ENCODE measurements at regions not wholly inside any gene's neighbourhood (a gene's known extent, or its start where the extent isn't known, plus 50 kb on each side); places are given as distances from the start of the nearest gene placed in this dataset.

DNA sequence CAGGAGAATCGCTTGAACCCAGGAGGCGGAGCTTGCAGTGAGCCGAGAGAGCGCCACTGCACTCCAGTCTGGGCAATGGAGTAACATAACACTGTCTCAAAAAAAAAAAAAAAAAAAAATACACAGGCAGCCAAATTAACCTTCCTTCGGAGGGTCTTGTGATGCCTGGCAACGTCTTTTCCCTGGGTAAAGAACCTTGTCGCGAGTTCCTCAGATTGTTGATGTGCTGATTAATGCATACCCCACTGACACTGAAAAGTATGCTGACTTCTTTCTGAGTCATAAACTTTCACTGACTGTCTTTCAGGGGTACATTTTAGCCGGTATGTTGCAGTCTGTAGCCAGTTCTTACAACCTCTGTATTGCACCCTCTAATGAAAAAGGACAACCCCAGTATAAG is 95.1 kb upstream of the SOD1 start:
- no peak for DNase-seq

DNA sequence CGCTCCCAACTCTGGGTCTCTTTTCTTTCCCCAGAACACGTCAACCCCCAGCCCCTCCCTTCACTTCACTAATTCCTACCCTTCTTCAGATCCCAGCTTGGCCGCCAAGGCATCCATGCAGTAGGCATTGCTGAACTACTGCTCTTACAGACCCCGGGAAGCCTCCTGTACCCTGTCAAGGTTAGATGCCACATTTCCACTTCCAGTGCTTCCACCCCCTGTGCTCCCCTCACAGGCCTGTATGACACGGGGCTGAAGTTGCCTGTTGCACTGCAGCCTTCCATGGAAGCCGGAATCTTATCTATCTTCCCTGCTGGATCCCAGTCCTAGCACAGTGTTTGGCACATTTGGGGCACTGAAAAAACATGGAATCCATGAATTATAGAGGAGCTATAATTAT is 99.0 kb upstream of the SOD1 start:
- DNase-seq = no peak

DNA sequence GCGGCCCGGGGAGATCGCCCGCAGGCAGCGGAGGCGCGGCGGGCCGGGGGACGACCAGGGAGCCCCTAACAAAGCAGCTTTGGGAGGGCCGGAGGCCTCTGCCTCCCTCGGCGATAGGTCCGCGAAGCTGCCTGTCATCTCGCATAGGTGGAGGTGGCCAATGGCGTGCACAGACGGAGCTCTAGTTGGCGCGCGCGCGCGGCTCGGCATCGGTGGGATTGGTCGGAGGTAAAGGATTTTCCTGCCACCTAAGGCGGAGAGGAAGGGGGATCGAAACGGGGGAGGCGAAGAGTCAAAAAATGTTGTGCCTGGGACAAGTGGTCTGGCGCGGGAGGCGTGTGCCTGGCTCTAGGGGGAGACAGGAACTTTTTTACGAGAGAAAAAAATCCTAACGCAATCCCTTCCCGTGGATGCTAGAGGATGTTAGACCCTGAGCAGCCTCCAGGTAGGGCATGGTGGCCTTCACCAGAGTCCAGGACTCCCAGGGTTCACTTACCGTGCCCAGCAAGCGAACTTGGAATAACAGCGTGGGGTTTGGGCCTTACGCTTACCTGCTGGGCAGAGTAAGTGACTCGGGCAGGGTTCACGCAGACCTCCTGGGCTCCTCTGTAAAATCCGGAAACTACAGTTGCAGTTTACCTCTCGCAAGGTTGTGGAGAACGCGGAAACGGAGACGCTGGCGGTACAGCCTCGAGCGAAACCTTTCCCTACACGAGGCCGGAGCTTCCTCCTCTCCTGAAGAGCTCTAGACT is 99.9 kb upstream of the SOD1 start:
- peak; percentile 92 to 93 for DNase-seq

DNA sequence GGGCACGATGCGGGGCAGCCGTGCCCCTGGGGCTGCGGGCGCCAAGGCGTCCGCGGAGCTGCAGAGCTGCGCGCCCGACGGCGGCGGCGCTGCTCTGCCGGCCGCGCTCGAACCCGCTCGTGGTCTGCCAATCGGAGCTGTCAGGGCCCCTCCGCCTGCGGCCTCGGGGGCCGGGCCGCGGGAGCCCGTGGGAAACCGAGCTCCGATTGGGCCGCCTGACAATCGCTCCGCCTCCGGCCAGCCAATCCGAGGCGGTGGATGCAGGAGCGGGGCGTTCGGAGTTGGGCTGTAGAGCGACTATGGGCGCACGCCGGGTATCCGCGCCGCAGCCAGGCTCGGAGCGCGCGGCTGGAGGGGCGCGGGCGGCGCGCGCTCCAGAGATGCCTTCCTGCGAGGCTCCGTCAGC is 100.5 kb upstream of the SOD1 start:
- peak; percentile 85 to 92 for DNase-seq

DNA sequence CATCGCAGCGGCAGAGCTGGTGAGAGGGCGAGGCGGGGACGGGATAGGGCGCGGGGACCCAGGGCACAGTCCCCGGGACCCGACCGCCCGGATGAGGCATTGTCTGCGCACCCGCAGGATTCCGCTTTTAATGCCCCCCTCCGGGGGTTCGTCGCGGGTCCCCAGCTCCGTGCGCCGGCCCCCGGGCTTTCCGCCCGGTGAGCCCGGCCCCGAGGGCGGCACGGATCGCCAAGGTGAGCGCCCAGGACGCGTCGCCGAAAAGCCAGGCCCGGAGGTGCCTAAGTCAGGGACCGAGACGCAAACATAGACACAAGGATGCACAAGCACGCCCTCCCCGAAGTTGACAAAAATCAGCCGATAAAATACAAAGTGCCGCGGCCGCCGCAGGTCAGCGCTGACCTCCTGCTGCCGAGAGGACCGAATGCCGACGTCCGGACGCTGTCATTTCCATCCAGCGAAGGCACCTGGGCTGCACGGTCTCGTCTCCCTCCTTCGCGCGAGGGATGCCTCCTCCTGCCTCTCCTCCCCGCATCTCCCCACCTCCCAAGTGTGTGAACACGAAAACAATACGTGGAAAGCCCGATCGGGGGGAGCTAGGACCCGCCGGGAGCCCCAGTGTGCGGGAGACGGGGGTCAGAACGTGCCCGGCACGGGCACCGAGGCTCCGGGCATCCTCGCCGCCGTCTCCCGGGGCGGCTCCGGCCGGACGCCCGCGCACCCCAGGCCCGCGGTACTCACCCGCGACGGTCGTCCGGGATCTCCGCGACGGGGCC is 101.1 kb upstream of the SOD1 start:
- DNase-seq = peak; percentile 12 to 27

DNA sequence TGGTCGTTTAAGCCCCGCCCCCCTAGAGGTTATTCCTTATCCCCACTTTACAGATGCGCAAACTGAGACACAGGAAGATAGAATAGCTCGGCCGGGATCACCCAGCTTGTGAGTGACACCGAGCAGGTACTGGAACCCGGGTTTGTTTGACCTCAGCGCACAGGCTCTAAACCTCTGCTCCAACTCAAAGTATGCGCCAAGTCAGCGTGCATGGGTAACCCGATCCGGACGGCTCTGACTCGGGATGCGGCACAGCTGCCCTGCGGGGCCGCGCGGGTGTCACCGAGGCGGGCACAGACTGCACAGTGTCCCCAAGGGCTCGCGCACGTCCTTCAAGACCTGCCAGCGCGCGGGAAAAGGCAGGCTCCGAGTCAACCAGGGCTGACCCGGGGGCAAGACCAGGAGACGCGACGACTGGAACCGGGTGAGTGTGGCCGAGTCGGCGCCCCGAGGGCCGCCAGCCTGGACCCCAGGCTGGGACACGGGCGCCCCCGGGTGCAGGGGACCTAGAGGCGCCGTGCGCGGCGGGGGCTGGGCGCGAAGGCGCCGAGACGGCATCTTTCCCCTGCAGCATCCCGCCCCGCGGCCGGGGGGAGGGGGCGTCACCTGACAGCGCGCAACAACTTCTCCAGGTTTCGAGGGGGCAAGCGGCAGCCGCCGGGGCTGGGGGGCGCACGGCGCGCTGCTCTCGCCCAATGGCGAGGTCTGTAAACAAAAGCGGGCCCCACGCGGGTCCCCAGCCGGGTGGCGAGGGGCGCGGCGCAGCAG is 101.9 kb upstream of the SOD1 start:
- DNase-seq = peak; percentile 18 to 22

DNA sequence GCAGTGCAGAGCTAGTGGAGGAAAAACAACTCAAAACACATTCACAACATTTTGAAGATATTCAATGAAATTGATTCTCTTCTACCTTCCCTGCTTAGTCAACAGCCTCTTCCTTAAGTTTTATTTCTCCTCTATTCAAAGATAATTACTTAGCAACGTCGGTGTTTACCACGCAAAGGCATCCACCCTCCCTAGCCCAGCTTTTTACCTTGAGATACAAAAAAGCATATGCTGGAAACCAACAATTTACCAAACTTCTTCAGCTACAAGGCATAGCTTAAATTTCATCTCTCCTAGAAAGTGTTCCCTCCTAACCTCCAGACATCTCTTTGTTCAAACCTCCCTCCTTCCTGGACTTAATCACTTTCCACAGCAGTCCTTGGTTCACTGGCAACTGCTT is 102.8 kb upstream of the SOD1 start:
- no peak for DNase-seq

DNA sequence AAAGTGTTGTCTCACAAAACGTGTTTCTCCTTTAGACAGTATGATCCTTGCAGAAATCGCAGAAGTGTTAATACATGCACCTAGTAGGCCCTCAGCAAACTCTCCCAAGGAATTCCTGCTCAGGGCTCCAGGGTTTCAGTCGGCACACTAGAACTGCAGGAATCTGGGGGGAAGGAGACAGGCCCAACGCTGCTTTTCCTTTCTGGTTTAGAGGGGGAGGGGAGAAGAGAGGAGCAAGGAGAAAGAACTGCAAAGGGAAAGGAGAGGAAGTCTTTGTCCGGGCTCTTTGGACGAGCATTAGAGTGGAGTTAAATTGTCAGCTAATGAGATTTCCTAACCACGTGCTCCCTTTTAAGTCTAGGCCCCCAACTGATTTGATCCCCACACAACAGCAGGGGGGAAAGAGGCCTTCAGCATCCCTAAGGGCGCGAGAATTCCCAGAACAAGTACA is 103.7 kb upstream of the SOD1 start:
- no peak for DNase-seq

DNA sequence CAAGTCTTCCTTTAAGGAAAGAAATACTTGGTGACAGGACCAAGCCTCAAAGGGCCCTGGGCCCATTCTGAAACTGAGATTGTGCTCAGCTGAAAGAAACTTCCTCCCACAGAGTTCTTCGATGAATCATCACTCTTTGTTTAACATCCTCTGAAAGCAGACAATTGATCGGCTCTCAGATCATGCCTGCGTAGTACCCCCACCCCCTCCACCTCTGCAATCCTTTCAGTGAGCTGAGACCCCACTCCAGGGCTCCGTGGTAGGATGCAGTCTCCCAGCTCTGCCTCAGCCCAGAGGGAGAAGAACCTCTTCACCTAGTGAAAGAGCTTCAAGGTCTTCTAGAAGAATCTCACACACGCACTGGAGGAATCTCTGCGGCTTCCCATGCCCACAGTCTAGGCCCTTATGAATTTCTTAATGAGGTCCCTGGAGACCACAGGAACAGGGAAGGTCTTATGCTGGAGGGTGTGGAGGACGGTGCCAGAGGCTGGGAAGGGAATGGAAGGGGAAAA is 104.9 kb upstream of the SOD1 start:
- DNase-seq = peak; percentile 15 to 60

DNA sequence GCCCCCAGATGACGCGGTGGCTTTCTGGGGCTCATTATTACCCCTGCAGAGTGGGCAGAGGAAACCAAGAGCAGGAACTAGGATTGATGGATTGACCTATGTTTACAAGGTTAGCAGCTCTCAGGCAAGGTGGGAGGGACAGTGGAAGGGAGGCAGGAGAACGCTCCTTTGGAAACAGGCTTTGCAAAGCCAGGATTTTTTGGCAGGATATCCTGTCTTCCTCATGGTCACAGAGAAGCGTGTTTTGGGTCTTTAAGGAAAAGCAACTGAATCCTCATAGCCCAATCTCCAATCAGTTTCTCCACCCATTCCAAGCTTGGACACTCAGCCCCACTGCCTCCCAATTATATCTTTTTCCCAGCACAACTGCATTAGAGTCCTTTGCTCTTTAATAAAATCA is 105.6 kb upstream of the SOD1 start:
- DNase-seq = no peak

DNA sequence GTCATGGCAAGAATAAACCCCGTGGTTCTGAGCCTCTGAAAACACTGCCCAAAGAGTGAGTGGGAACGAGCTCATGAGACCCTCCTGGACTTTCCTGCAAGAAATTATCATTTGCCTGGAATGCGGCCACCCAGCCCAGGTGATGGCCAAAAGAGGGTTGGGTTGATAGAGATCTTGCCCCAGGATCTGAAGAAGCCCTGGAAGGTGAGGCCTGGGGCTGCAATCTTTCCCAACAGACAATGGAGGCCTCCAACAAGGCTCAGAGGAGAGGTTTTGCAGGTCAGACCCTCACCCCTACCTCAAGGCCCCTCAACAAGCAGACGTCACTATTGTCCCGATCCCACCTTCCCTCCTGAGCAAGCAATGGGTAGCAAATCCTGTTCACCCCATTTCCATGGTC is 106.0 kb upstream of the SOD1 start:
- DNase-seq = no peak

DNA sequence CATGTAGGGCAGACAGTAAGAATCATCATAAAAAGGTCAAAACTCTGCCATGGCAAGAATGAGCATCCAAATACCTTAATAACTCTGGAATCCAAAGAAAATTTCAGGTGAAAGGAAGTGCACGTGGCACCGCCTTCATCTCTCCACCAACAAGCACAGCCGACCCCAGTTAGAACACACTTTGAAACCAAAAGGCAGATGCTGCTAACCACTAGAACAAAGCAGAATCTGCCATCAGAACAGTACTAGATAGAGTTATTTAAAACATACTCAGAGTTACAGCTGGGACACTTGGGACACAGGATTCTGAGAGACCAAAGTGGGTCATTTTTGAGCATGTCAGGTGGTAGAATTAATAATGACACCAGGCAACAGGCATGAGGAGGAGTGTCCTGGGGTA is 106.7 kb upstream of the SOD1 start:
- no peak for DNase-seq

DNA sequence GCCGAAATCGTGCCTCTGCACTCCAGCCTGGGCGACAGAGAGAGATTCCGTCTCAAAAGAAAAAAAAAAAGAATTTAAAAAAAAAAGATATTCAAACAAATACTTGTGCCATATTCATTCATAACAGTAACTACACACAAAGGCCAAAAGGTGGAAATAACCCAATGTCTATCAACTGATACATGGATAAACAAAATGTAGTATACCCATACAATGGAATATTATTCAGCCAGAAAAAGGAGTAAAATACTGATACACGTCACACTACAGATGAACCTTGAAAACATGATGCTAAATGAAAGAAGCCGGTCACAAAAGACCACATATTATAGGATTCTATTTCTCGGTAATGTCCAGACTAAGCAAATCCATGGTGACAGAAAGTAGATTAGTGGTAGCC is 109.4 kb upstream of the SOD1 start:
- no peak for DNase-seq

DNA sequence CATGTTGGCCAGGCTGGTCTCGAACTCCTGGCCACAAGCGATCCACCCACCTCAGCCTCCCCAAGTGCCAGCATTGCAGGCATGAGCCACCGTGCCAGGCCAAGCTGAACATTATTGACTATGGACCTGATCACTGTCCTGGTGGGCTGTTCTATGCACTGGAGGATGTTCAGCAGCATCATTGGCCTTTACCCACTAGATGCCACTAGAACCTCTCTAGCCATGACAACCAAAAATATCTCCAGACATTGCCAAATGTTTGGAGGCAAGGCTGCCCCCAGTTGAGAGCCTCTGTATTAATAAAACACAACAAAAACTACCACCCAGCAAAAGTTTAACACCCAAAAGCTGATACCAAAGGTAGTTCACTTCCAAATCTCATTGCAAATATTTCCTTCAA is 110.8 kb upstream of the SOD1 start:
- no peak for DNase-seq

DNA sequence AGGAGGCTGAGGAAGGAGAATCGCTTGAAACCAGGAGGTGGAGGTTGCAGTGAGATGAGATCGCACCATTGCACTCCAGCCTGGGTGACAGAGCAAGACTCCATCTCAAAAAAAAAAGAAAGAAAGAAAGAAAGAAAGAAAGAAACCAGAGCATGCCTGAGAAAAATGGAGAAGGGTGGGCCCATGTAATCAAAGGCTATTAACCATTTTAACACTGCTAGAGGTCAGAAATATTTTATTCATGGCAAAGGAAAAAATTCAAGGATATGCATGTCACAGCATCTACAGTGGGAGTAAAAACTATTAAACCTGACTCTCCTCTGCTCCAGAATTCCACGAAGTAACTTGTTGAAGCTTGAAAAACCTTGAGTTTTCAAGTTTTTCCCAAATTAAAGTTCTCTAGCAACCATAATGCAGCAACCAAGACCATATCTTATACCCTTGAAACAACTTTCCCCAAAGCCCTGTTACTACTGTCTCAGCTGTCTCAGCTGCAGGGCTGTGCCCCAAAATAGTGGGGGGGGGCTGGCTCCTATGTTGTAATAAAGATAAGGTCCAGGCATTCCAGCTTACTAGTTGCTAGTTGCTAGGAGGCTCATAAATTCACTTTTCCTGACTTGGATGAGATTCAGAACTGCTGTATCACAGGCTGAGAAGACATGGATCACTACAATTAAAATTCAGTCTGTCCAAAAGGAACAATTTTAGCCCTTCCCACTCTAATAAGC is 112.9 kb upstream of the SOD1 start:
- DNase-seq = no peak

DNA sequence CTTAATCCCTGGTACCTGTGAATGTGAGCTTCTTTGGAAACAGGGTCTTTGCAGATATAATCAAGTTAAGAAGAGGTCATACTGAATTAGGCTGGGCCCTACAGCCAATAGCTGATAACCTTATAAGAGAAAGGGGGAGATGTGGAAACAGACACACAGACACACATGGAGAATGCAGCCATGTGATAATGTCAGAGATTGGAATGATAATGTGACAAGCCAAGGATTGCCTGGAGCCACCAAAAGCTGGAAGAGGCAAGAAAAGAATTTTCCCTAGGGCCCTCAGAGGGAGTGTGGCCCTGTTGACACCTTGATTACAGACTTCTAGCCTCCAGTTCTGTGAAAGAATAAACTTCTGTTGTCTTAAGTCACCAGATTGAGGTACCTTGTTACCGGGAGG is 114.5 kb upstream of the SOD1 start:
- no peak for DNase-seq

DNA sequence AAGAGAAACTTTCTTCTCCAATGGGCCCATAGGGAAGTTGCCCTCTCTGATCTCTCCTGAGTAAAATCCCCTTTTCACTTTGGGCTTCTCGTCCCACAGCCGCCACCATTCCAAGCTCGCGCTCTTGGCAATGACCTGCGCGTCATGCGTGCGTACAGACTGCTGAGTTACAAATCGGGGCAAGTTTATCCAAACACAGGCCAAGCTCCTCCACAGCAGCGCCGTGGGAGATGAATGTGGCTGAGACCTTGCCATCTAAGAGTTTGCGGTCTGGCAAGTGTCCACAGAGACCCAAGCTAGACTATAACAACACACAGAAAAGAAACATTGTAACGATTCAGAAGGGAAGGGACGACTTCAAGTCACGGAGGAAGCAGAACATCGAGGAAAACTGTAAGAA is 116.3 kb upstream of the SOD1 start:
- no peak for DNase-seq

DNA sequence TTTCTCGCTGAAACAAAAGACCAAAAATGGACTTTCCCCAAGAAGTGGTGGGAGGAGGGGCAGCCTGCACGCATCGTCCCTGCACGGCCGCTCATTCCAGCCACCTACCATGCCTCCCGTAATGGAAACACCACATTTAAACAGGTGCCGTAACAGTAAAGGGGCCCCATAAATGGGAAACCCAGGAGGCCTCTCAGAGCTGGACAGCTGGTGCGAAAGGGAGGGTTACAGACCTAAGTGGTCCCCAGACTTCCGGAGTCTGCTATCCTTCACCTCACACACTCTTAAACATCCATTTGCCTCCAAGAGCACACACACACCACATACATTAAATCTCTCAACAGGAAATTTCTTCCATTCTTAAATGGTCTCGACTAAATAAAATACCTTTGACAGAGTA is 120.7 kb upstream of the SOD1 start:
- no peak for DNase-seq

DNA sequence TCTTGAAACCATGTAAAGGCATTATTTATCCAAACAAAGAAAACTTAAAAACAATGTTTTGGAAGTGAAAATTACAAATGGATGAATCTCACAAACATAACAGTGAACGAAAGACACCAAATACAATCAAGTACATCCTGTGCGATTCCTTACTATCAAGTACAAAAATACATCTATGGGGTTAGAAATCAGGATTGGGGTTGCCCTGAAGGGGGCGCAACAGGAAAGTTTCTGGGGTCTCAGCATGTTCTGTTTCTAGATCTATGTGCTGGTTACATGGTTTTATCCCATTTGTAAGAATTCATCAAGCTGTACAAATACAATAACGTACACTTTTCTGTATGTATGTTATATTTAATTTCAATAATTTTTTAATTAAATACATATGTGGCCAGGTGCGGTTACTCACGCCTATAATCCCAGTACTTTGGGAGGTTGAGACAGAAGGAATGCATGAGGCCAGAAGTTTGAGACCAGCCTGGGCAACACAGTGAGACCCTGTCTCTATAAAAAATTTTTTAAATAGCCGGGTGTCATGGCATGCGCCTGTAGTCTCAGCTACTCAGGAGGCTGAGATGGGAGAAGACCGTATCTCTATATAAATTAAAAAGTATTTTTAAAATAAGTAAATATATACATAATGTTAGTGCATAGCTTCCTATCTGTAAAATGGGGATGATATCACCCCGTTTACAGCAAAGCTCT is 121.5 kb upstream of the SOD1 start:
- DNase-seq = no peak

DNA sequence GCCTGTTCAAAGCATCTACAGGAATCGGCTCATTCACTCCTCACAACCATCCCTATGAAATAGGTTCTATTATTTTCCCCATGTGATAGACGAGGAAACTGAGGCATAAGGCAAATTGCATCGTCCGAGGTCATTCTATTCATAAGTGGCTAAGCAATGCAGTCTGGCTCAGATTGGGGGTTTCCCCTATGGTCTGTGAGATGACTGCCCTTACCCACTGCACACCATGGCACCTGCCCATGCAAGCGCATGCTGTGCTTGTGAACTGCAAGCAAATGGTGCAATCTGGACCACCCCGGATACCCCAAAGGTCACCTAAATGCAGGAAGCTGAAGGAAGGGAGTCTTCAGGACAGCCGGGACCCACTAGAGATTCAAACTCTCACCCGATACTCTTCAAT is 123.4 kb upstream of the SOD1 start:
- DNase-seq = no peak

DNA sequence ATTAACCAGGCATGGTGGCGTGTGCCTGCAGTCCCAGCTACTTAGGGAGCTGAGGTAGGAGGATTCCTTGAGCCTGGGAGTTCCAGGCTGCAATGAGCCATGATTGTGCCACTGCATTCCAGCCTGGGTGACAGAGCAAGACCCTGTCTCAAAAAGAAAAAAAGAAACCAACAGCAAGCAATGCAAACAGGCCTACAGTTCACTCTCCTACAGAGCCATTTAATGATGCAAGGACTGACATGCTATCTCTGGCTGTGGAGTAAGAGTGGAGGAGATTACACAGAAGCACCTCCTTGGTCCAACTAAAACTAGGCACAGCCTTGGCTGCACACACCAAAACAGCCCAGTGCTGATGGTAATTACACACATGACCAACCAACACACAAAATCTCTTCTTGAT is 127.5 kb upstream of the SOD1 start:
- DNase-seq = no peak

All from stimulated activated CD4-positive, alpha-beta T cell treated with anti-CD3 and anti-CD28 coated beads, Interleukin-4, amount 100 ng/mL, for 4 hours (primary cell).